ENCODE measurements at regions not wholly inside any gene's neighbourhood (a gene's known extent, or its start where the extent isn't known, plus 50 kb on each side); places are given as distances from the start of the nearest gene placed in this dataset.
"Not testable (repeated sequence)": the region's sequence is repeated elsewhere in the genome, so short reads cannot be mapped to it uniquely, and the experiment has no call there.

DNA sequence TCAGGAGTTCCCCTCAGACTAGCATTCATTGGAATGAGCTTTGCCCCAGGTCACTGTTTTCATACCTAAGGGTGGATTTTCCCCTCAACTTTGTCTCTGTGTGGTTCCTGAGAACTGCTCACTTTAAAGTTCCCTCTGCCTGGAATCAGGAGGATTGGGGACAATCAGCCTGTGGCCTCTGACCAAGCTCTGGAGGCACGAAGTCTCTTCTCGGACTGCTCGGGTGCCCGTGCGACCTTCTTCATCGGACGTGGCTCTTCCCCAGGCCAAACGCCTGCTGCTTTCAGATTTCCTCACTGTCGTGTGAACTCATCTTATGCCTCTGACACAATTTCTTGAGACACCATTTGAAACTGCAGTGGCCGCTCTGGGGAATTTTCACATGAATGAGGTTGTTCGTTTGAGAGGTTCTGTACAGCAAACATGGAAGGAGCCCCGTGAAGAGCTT, 153.7 kb upstream of the PZP start:
- H3K4me3 ChIP-seq (ENCODE audit: low read length): no peak overlapping the region
- H3K4me1 ChIP-seq (ENCODE audit: insufficient read depth, low read length): peaks cover 30% of the 10 kb centered on the region; the same call in 1 of the 2 replicates
- H3K9me3 ChIP-seq (ENCODE audit: insufficient read depth, low read depth, low read length): no peaks in the 10 kb centered on the region
- no peaks in the 10 kb centered on the region for H3K27me3 ChIP-seq (ENCODE audit: insufficient read depth, low read length)
- H3K9ac ChIP-seq (ENCODE audit: low read depth, low read length): no peak overlapping the region
- no peak overlapping the region for H3K27ac ChIP-seq (ENCODE audit: low read length)
- no peaks in the 10 kb centered on the region for H3K36me3 ChIP-seq (ENCODE audit: insufficient read depth, low read depth, low read length)

GRCh38 chr12:9354009-9354754, 146.0 kb upstream of the PZP start:
- peaks cover 15% of the 10 kb centered on the region for H3K9me3 ChIP-seq (ENCODE audit: insufficient read depth, low read depth, low read length)
- not testable (repeated sequence) for H3K4me3 ChIP-seq (ENCODE audit: low read length); H3K27ac ChIP-seq (ENCODE audit: low read length); H3K27me3 ChIP-seq (ENCODE audit: insufficient read depth, low read length); H3K9ac ChIP-seq (ENCODE audit: low read depth, low read length); H3K36me3 ChIP-seq (ENCODE audit: insufficient read depth, low read depth, low read length); H3K4me1 ChIP-seq (ENCODE audit: insufficient read depth, low read length)

DNA sequence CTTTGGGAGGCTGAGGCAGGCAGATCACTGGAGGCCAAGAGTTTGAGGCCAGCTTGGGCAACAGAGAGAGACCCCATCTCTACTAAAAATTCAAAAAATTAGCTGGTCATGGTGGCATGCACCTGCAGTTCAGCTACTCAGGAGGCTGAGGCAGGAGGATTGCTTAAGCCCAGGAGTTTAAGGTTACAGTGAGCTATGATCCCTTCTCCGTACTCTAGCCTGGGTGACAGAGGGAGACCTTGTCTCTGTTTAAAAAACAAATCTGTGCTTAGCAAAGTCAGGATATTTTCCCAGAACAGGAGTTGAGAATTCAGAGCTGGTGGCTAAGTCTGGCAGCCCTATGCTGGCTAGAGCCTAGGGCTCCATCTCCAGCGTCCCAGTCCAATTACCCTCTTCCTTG, 142.9 kb upstream of the PZP start:
- no peaks in the 10 kb centered on the region for H3K27me3 ChIP-seq (ENCODE audit: insufficient read depth, low read length)
- no peak overlapping the region for H3K27ac ChIP-seq (ENCODE audit: low read length)
- peaks cover 15% of the 10 kb centered on the region for H3K9me3 ChIP-seq (ENCODE audit: insufficient read depth, low read depth, low read length)
- no peak overlapping the region for H3K4me3 ChIP-seq (ENCODE audit: low read length)
- H3K4me1 ChIP-seq (ENCODE audit: insufficient read depth, low read length): no peaks in the 10 kb centered on the region
- H3K36me3 ChIP-seq (ENCODE audit: insufficient read depth, low read depth, low read length): no peaks in the 10 kb centered on the region
- H3K9ac ChIP-seq (ENCODE audit: low read depth, low read length): no peak overlapping the region

DNA sequence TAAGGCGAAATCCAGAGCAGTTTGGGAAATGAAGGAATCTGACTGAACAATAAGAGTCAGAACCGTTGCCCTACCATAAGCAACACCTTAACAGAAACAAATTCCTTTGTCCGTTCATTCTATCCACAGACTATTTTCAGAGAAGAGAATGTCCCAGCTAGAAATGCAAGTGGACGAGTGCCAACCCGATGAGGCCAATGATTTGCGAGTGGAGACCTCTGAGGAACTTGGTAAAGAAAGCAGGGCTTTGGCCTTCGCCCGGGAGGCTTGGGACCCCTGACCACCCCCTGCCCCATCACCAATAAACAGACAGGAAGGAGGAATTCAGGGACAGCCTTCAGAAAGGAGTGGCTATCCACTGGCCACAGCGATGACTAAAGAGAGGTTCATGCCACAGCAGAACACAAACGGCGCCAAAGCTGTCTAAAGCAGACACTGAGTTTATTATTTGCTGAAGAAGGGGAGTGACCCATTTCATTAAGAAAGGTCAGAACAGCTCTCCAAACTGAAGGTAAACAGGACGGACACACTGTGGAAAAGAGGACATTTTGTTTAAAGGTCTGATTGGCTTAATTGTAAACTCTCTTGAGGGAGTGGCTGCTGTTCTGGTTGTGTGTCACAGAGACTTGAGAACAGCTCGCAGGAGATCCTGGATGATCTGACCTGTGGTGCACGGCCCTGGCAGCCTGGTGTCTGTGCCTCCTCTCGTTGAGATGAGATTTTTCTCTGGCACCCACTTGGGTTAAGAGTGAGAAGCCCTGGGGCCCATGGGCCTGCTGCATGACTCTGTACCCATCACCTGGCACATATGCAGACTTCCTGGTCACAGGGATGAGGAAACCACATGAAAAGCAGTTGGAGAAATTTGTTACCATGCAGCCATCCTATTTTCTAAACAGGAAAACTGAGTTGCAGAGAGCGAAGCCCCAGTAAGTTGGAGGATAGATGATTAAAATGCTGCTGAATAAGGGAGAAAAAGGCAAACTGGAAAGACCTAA, 142.0 kb upstream of the PZP start:
- H3K27ac ChIP-seq (ENCODE audit: low read length): no peak overlapping the region

DNA sequence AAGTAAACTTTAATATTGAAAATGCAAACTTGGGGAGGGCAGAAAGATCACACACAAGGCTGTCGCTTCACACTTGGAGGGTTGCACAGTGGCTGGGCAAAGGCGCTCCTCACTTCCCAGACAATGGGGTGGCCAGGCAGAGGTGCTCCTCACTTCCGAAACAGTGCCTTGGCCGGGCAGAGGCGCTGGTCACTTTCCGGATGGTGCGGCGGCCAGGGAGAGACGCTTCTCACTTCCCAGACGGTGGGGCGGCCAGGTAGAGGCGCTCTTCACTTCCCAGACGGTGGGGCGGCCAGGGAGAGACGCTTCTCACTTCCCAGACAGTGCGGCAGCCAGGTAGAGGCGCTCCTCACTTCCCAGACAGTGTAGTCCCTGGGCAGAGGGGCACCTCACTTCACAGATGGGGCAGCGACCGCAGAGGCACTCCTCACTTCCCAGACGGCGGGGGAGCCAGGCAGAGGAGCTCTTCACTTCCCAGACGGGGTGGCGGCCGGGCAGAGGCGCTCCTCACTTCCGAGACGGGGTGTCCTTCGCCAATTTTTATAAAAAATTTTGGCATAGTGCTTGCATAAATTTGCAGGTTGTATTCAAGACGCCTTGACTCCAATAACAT, 140.8 kb upstream of the PZP start:
- no peaks in the 10 kb centered on the region for H3K4me1 ChIP-seq (ENCODE audit: insufficient read depth, low read length)
- no peak overlapping the region for H3K27ac ChIP-seq (ENCODE audit: low read length)
- H3K36me3 ChIP-seq (ENCODE audit: insufficient read depth, low read depth, low read length): no peaks in the 10 kb centered on the region

More for the DNA sequence above, 142.0 kb upstream of the PZP start:
- Histone ChIP-seq H3K9me3 (ENCODE audit: insufficient read depth, low read depth, low read length) (peaks cover 15% of the 10 kb centered on the region), H3K4me1 (ENCODE audit: insufficient read depth, low read length) (no peaks in the 10 kb centered on the region), H3K36me3 (ENCODE audit: insufficient read depth, low read depth, low read length) (no peaks in the 10 kb centered on the region), H3K9ac (ENCODE audit: low read depth, low read length) (no peak overlapping the region), H3K4me3 (ENCODE audit: low read length) (no peak overlapping the region), H3K27me3 (ENCODE audit: insufficient read depth, low read length) (no peaks in the 10 kb centered on the region)

DNA sequence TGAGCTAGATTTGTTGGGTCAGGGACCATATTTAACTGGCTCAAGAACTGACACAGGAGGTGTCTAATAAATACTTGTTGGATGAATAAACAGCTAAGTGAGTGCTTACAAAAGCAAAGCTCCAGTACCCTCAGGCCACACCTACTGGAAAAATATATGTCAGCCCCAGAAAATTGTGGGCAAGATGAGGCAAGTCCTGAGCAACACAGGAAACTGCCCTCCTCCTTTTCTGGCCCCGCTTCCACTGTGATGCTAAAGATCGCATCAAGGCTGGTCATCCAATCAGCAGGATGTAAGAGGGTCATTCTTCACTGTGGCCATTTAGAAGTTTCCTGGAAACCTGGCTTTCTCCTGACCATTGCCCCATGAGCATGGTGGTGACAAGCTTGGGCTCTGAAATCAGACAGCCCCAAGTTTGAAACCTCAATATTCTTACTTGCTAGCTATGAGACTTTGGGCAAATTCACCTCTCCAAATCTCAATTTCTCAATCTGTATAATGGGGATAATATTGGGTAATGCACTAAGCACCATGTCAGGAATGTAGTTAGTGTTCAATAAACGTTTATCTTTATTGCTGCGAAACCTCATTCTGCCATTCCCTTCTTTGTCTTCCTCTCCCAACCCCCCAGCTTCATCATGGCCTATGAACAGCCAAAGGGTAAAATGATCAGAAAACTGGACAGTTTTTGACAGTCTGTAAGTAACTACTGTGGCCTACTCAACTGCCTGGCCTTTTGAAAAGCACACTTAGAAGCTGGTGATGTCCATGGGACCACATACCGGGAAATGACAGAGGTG, 139.3 kb upstream of the PZP start:
- Histone ChIP-seq H3K4me1 (ENCODE audit: insufficient read depth, low read length) (no peaks in the 10 kb centered on the region), H3K9me3 (ENCODE audit: insufficient read depth, low read depth, low read length) (no peaks in the 10 kb centered on the region), H3K27me3 (ENCODE audit: insufficient read depth, low read length) (no peaks in the 10 kb centered on the region), H3K9ac (ENCODE audit: low read depth, low read length) (no peak overlapping the region), H3K4me3 (ENCODE audit: low read length) (no peak overlapping the region), H3K36me3 (ENCODE audit: insufficient read depth, low read depth, low read length) (no peaks in the 10 kb centered on the region), H3K27ac (ENCODE audit: low read length) (no peak overlapping the region)

More for the DNA sequence above, 140.8 kb upstream of the PZP start:
- Histone ChIP-seq H3K27me3 (ENCODE audit: insufficient read depth, low read length) (no peaks in the 10 kb centered on the region), H3K9ac (ENCODE audit: low read depth, low read length) (no peak overlapping the region), H3K4me3 (ENCODE audit: low read length) (no peak overlapping the region), H3K9me3 (ENCODE audit: insufficient read depth, low read depth, low read length) (peaks cover 8% of the 10 kb centered on the region)

GRCh38 chr12:9346866-9347327, 138.7 kb upstream of the PZP start:
- no peaks in the 10 kb centered on the region for H3K9me3 ChIP-seq (ENCODE audit: insufficient read depth, low read depth, low read length)
- H3K27me3 ChIP-seq (ENCODE audit: insufficient read depth, low read length): no peaks in the 10 kb centered on the region
- no peaks in the 10 kb centered on the region for H3K4me1 ChIP-seq (ENCODE audit: insufficient read depth, low read length)
- no peak overlapping the region for H3K4me3 ChIP-seq (ENCODE audit: low read length)
- H3K27ac ChIP-seq (ENCODE audit: low read length): no peak overlapping the region
- H3K9ac ChIP-seq (ENCODE audit: low read depth, low read length): no peak overlapping the region
- no peaks in the 10 kb centered on the region for H3K36me3 ChIP-seq (ENCODE audit: insufficient read depth, low read depth, low read length)

- Histone ChIP-seq H3K27ac (ENCODE audit: low read length) (no peak overlapping the region), H3K4me3 (ENCODE audit: low read length) (no peak overlapping the region), H3K27me3 (ENCODE audit: insufficient read depth, low read length) (no peaks in the 10 kb centered on the region), H3K4me1 (ENCODE audit: insufficient read depth, low read length) (no peaks in the 10 kb centered on the region), H3K9me3 (ENCODE audit: insufficient read depth, low read depth, low read length) (no peaks in the 10 kb centered on the region), H3K9ac (ENCODE audit: low read depth, low read length) (no peak overlapping the region), H3K36me3 (ENCODE audit: insufficient read depth, low read depth, low read length) (no peaks in the 10 kb centered on the region)
Observed at GRCh38 chr12:9345171-9345570, 137.0 kb upstream of the PZP start.

- H3K27me3 ChIP-seq (ENCODE audit: insufficient read depth, low read length): no peaks in the 10 kb centered on the region
- no peaks in the 10 kb centered on the region for H3K9me3 ChIP-seq (ENCODE audit: insufficient read depth, low read depth, low read length)
- H3K9ac ChIP-seq (ENCODE audit: low read depth, low read length): no peak overlapping the region
- H3K4me3 ChIP-seq (ENCODE audit: low read length): no peak overlapping the region
- no peak overlapping the region for H3K27ac ChIP-seq (ENCODE audit: low read length)
- H3K36me3 ChIP-seq (ENCODE audit: insufficient read depth, low read depth, low read length): no peaks in the 10 kb centered on the region
- H3K4me1 ChIP-seq (ENCODE audit: insufficient read depth, low read length): no peaks in the 10 kb centered on the region
Observed at GRCh38 chr12:9344541-9344940, 136.3 kb upstream of the PZP start.

DNA sequence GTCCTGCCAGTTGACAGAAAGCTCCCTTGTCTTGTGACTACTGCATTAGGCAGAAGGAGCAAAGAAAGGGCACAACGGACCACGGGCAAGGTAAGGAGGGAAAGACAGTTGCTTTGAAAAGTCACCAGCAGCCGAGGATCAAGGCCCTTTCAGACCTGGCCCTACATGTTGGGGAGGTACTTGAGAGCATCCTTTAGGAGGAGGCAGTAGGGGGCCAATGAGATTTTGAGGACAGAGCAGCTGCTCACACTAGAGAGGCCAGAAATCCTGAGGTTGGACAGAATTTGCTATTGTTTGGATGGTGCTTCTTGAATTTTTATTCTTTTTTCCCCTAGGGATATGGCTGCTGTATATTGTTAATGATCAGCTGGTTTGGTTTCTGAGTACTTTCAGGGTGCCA, 135.5 kb upstream of the PZP start:
- Histone ChIP-seq H3K27me3 (ENCODE audit: insufficient read depth, low read length) (no peaks in the 10 kb centered on the region), H3K36me3 (ENCODE audit: insufficient read depth, low read depth, low read length) (no peaks in the 10 kb centered on the region), H3K9ac (ENCODE audit: low read depth, low read length) (no peak overlapping the region), H3K27ac (ENCODE audit: low read length) (no peak overlapping the region), H3K4me3 (ENCODE audit: low read length) (no peak overlapping the region), H3K9me3 (ENCODE audit: insufficient read depth, low read depth, low read length) (no peaks in the 10 kb centered on the region), H3K4me1 (ENCODE audit: insufficient read depth, low read length) (no peaks in the 10 kb centered on the region)
